HEK293 (cell line): ENCODE measurements at regions not wholly inside any gene's neighbourhood (a gene's known extent, or its start where the extent isn't known, plus 50 kb on each side); places are given as distances from the start of the nearest gene placed in this dataset.

Experiments used
- HOXD13 ChIP-seq: sonication (generic); formaldehyde crosslinking; IDR thresholded peaks from 2 replicates; pipeline ENCODE4 v1.8.0; 2022; ENCODE audit warnings: missing genetic modification reagents, borderline replicate concordance
- PRDM1 ChIP-seq: fragments of 450-650 bp; formaldehyde crosslinking; IDR thresholded peaks from 2 replicates; pipeline ENCODE4; 2016; ENCODE audit warnings: missing biosample characterization, missing genetic modification characterization
- ZNF10 ChIP-seq: fragments of 450-650 bp; formaldehyde crosslinking; IDR thresholded peaks from 2 replicates; pipeline ENCODE4 v1.5.1; 2017; ENCODE audit warnings: missing biosample characterization, missing genetic modification characterization
- ZNF132 ChIP-seq: fragments of 450-650 bp; formaldehyde crosslinking; IDR thresholded peaks from 2 replicates; pipeline ENCODE4 v1.5.1; 2017; ENCODE audit warnings: missing biosample characterization, missing genetic modification characterization, borderline replicate concordance
- ZNF175 ChIP-seq: fragments of 450-650 bp; formaldehyde crosslinking; IDR thresholded peaks from 2 replicates; pipeline ENCODE4 v1.5.1; 2016; ENCODE audit warnings: missing biosample characterization, missing genetic modification characterization
- ZNF184 ChIP-seq: fragments of 450-650 bp; IDR thresholded peaks from 2 replicates; pipeline ENCODE4 v1.5.1; 2018; ENCODE audit warnings: missing biosample characterization, mild to moderate bottlenecking, missing genetic modification characterization
- ZNF677 ChIP-seq: fragments of 450-650 bp; IDR thresholded peaks from 2 replicates; pipeline ENCODE4 v1.5.0; 2018; ENCODE audit warnings: missing biosample characterization, mild to moderate bottlenecking, missing genetic modification characterization, moderate library complexity
- TF ChIP-seq, protein P1 (sequence below): fragments of 450-650 bp; formaldehyde crosslinking; IDR thresholded peaks from 2 replicates; pipeline ENCODE4 v1.5.1; 2016; ENCODE audit warnings: missing biosample characterization, missing genetic modification characterization
- TF ChIP-seq, protein P2 (sequence below): fragments of 450-650 bp; formaldehyde crosslinking; IDR thresholded peaks from 2 replicates; pipeline ENCODE4 v1.5.1; 2016; ENCODE audit warnings: missing biosample characterization, missing genetic modification characterization
- TF ChIP-seq, protein P3 (sequence below): fragments of 450-650 bp; formaldehyde crosslinking; IDR thresholded peaks from 2 replicates; pipeline ENCODE4 v1.5.1; 2017; ENCODE audit warnings: missing biosample characterization, missing genetic modification characterization
- TF ChIP-seq, protein P4 (sequence below): fragments of 450-650 bp; IDR thresholded peaks from 2 replicates; pipeline ENCODE4 v1.5.1; 2018; ENCODE audit warnings: missing biosample characterization, mild to moderate bottlenecking, missing genetic modification characterization
- TF ChIP-seq, protein P5 (sequence below): fragments of 450-650 bp; formaldehyde crosslinking; IDR thresholded peaks from 2 replicates; pipeline ENCODE4 v1.5.1; 2016; ENCODE audit warnings: missing biosample characterization, missing genetic modification characterization
- TF ChIP-seq, protein P6 (sequence below): fragments of 450-650 bp; formaldehyde crosslinking; IDR thresholded peaks from 2 replicates; pipeline ENCODE4 v1.5.1; 2016; ENCODE audit warnings: missing biosample characterization, missing genetic modification characterization, low read depth
- TF ChIP-seq, protein P7 (sequence below): fragments of 450-650 bp; formaldehyde crosslinking; IDR thresholded peaks from 2 replicates; pipeline ENCODE4 v1.5.1; 2016; ENCODE audit warnings: missing biosample characterization, missing genetic modification characterization

DNA sequence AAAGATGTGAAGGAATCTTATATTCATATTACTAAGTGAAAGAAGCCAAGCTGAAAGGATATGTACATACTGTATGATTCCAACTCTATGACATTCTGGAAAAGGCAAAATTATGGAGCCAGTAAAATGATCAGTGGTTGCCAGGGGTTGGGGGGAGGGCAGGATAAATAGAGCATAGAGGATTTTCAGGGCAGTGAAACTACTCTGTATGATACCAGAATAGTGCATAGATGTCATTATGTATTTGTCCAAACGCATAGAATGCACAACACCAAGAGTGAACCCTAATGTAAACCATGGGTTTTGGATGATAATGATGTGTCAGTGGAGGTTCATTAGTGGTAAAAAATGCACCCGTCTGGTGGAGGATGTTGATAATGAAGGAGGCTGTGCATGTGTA is 71.0 kb upstream of the ZNF423 start:
- TF ChIP-seq, protein P1, sequence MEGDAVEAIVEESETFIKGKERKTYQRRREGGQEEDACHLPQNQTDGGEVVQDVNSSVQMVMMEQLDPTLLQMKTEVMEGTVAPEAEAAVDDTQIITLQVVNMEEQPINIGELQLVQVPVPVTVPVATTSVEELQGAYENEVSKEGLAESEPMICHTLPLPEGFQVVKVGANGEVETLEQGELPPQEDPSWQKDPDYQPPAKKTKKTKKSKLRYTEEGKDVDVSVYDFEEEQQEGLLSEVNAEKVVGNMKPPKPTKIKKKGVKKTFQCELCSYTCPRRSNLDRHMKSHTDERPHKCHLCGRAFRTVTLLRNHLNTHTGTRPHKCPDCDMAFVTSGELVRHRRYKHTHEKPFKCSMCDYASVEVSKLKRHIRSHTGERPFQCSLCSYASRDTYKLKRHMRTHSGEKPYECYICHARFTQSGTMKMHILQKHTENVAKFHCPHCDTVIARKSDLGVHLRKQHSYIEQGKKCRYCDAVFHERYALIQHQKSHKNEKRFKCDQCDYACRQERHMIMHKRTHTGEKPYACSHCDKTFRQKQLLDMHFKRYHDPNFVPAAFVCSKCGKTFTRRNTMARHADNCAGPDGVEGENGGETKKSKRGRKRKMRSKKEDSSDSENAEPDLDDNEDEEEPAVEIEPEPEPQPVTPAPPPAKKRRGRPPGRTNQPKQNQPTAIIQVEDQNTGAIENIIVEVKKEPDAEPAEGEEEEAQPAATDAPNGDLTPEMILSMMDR = no peak
- no peak for TF ChIP-seq ZNF184
- TF ChIP-seq, protein P2, sequence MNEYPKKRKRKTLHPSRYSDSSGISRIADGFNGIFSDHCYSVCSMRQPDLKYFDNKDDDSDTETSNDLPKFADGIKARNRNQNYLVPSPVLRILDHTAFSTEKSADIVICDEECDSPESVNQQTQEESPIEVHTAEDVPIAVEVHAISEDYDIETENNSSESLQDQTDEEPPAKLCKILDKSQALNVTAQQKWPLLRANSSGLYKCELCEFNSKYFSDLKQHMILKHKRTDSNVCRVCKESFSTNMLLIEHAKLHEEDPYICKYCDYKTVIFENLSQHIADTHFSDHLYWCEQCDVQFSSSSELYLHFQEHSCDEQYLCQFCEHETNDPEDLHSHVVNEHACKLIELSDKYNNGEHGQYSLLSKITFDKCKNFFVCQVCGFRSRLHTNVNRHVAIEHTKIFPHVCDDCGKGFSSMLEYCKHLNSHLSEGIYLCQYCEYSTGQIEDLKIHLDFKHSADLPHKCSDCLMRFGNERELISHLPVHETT (tag by site-specific recombination) = no peak
- TF ChIP-seq, protein P3, sequence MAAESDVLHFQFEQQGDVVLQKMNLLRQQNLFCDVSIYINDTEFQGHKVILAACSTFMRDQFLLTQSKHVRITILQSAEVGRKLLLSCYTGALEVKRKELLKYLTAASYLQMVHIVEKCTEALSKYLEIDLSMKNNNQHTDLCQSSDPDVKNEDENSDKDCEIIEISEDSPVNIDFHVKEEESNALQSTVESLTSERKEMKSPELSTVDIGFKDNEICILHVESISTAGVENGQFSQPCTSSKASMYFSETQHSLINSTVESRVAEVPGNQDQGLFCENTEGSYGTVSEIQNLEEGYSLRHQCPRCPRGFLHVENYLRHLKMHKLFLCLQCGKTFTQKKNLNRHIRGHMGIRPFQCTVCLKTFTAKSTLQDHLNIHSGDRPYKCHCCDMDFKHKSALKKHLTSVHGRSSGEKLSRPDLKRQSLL (tag by site-specific recombination) = no peak
- TF ChIP-seq, protein P4, sequence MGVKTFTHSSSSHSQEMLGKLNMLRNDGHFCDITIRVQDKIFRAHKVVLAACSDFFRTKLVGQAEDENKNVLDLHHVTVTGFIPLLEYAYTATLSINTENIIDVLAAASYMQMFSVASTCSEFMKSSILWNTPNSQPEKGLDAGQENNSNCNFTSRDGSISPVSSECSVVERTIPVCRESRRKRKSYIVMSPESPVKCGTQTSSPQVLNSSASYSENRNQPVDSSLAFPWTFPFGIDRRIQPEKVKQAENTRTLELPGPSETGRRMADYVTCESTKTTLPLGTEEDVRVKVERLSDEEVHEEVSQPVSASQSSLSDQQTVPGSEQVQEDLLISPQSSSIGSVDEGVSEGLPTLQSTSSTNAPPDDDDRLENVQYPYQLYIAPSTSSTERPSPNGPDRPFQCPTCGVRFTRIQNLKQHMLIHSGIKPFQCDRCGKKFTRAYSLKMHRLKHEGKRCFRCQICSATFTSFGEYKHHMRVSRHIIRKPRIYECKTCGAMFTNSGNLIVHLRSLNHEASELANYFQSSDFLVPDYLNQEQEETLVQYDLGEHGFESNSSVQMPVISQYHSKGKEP (tag by site-specific recombination) = no peak
- TF ChIP-seq ZNF677 (tag by site-specific recombination) = no peak
- TF ChIP-seq, protein P5, sequence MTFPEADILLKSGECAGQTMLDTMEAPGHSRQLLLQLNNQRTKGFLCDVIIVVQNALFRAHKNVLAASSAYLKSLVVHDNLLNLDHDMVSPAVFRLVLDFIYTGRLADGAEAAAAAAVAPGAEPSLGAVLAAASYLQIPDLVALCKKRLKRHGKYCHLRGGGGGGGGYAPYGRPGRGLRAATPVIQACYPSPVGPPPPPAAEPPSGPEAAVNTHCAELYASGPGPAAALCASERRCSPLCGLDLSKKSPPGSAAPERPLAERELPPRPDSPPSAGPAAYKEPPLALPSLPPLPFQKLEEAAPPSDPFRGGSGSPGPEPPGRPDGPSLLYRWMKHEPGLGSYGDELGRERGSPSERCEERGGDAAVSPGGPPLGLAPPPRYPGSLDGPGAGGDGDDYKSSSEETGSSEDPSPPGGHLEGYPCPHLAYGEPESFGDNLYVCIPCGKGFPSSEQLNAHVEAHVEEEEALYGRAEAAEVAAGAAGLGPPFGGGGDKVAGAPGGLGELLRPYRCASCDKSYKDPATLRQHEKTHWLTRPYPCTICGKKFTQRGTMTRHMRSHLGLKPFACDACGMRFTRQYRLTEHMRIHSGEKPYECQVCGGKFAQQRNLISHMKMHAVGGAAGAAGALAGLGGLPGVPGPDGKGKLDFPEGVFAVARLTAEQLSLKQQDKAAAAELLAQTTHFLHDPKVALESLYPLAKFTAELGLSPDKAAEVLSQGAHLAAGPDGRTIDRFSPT = no peak
- TF ChIP-seq ZNF10 (tag by site-specific recombination) = no peak
- no peak for TF ChIP-seq HOXD13 (CRISPR knock-in tag)
- TF ChIP-seq ZNF175 = no peak
- TF ChIP-seq, protein P6, sequence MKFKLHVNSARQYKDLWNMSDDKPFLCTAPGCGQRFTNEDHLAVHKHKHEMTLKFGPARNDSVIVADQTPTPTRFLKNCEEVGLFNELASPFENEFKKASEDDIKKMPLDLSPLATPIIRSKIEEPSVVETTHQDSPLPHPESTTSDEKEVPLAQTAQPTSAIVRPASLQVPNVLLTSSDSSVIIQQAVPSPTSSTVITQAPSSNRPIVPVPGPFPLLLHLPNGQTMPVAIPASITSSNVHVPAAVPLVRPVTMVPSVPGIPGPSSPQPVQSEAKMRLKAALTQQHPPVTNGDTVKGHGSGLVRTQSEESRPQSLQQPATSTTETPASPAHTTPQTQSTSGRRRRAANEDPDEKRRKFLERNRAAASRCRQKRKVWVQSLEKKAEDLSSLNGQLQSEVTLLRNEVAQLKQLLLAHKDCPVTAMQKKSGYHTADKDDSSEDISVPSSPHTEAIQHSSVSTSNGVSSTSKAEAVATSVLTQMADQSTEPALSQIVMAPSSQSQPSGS (tag by site-specific recombination) = no peak
- TF ChIP-seq, protein P7, sequence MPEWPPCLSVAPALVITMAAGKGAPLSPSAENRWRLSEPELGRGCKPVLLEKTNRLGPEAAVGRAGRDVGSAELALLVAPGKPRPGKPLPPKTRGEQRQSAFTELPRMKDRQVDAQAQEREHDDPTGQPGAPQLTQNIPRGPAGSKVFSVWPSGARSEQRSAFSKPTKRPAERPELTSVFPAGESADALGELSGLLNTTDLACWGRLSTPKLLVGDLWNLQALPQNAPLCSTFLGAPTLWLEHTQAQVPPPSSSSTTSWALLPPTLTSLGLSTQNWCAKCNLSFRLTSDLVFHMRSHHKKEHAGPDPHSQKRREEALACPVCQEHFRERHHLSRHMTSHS (tag by site-specific recombination) = no peak
- no peak for TF ChIP-seq ZNF132 (tag by site-specific recombination)
- no peak for TF ChIP-seq PRDM1 (tag by site-specific recombination)
